HEK293T (cell line): ENCODE measurements at regions not wholly inside any gene's neighbourhood (a gene's known extent, or its start where the extent isn't known, plus 50 kb on each side); places are given as distances from the start of the nearest gene placed in this dataset.

Source experiments
- BHLHE40 ChIP-seq: fragments of 450-650 bp; IDR thresholded peaks from 2 replicates; pipeline ENCODE4 v1.6.1; 2016; ENCODE audit warnings: mild to moderate bottlenecking, moderate library complexity, borderline replicate concordance
- ELF4 ChIP-seq: fragments of 450-650 bp; IDR thresholded peaks from 2 replicates; pipeline ENCODE4 v1.6.1; 2017; ENCODE audit warnings: antibody characterized with exemption
- FOXA1 ChIP-seq: fragments of 450-650 bp; IDR thresholded peaks from 2 replicates; pipeline ENCODE4 v1.6.1; 2016; ENCODE audit warnings: mild to moderate bottlenecking
- FOXM1 ChIP-seq: fragments of 450-650 bp; IDR thresholded peaks from 2 replicates; pipeline ENCODE4 v1.6.1; 2017; ENCODE audit warnings: mild to moderate bottlenecking, borderline replicate concordance
- SP1 ChIP-seq: fragments of 450-650 bp; IDR thresholded peaks from 2 replicates; pipeline ENCODE4 v1.6.1; 2017
- TF ChIP-seq, protein P1 (sequence below): fragments of 450-650 bp; IDR thresholded peaks from 2 replicates; pipeline ENCODE4 v1.6.1; 2016

DNA sequence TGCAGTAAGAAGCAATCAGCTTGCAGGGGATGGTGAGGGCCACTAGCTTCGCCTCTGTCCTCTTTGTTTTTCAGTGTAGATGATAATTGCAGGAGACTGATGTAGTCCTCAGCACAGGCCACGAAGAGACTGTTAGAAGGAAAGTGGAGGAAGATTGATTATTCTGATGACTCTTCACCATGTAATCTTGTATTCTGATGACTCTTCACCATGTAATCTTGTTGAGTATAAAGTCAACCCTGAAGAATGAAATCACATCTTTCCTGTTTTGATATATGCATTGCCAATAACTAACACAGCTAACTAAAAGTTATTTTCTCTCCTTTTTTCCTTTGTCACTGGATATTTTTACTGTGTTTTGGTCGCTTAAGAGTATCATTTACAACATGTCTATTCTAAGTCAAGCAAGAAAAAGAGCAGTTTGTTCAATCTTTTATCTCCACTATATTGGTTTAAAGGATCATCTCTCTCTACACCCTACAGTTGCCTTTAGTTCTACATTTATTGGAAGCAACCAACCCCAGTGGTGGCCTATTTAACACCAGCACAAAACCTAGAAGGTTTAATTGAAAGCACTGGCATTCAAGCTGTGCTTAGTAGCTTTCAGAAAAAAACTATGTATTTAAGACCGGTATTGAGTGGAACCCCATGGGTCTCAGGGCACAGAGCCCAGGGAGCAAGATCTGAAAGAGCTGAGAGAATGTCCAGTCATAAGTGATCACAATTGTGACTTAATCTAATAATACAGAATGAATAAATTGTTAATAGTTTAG is 107.2 kb upstream of the BTBD3 start:
- TF ChIP-seq, protein P1, sequence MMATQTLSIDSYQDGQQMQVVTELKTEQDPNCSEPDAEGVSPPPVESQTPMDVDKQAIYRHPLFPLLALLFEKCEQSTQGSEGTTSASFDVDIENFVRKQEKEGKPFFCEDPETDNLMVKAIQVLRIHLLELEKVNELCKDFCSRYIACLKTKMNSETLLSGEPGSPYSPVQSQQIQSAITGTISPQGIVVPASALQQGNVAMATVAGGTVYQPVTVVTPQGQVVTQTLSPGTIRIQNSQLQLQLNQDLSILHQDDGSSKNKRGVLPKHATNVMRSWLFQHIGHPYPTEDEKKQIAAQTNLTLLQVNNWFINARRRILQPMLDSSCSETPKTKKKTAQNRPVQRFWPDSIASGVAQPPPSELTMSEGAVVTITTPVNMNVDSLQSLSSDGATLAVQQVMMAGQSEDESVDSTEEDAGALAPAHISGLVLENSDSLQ: no peak
- TF ChIP-seq FOXA1 (no peak), BHLHE40 (no peak), FOXM1 (no peak), SP1 (no peak), ELF4 (no peak)
